H9 (cell line): ENCODE measurements at regions not wholly inside any gene's neighbourhood (a gene's known extent, or its start where the extent isn't known, plus 50 kb on each side); places are given as distances from the start of the nearest gene placed in this dataset.

Source experiments
- DNase-seq: peaks from one replicate; pipeline ENCODE4 v3.0.0-alpha.2; 2017
- H2AFZ ChIP-seq: one replicate; pipeline ENCODE4 v1.6.1; 2013; ENCODE audit warnings: mild to moderate bottlenecking, low read length, control low read depth, moderate library complexity
- H2AK5ac ChIP-seq: 2 replicates; pipeline ENCODE4 v1.6.1; 2013; ENCODE audit warnings: low read length, control low read depth, mixed read lengths; ENCODE audit not compliant: insufficient read length
- H2BK120ac ChIP-seq: one replicate; pipeline ENCODE4 v1.6.1; 2013; ENCODE audit warnings: low read depth, mild to moderate bottlenecking, low read length, control low read depth, inconsistent platforms; ENCODE audit not compliant: poor library complexity, severe bottlenecking
- H2BK12ac ChIP-seq: 2 replicates; pipeline ENCODE4 v1.6.1; 2013; ENCODE audit warnings: low read length, control low read depth, mixed read lengths, low read depth; ENCODE audit not compliant: insufficient read length
- H2BK15ac ChIP-seq: 2 replicates; pipeline ENCODE4 v1.6.1; 2013; ENCODE audit warnings: low read depth, low read length, control low read depth
- H2BK20ac ChIP-seq: one replicate; pipeline ENCODE4 v1.6.1; 2013; ENCODE audit warnings: low read depth, mild to moderate bottlenecking, low read length, control low read depth, inconsistent platforms; ENCODE audit not compliant: poor library complexity, severe bottlenecking
- H2BK5ac ChIP-seq: 2 replicates; pipeline ENCODE4 v1.6.1; 2013; ENCODE audit warnings: low read length, control low read depth, mixed read lengths; ENCODE audit not compliant: insufficient read length
- H3K14ac ChIP-seq: 2 replicates; pipeline ENCODE4 v1.6.1; 2013; ENCODE audit warnings: low read length, control low read depth; ENCODE audit not compliant: insufficient read depth
- H3K18ac ChIP-seq: 2 replicates; pipeline ENCODE4 v1.6.1; 2013; ENCODE audit warnings: low read depth, mild to moderate bottlenecking, mixed read lengths, low read length, control low read depth; ENCODE audit not compliant: insufficient read length
- H3K23ac ChIP-seq: 2 replicates; pipeline ENCODE4 v1.6.1; 2013; ENCODE audit warnings: low read length, control low read depth, mixed read lengths, low read depth; ENCODE audit not compliant: insufficient read length
- H3K23me2 ChIP-seq: 2 replicates; pipeline ENCODE4 v1.6.1; 2013; ENCODE audit warnings: low read depth, mild to moderate bottlenecking, mixed read lengths, low read length, control low read depth; ENCODE audit not compliant: insufficient read length, poor library complexity, severe bottlenecking
- H3K27ac ChIP-seq: 2 replicates; pipeline ENCODE4 v1.5.1; 2013; ENCODE audit warnings: low read length, control low read depth, mixed read lengths, low read depth; ENCODE audit not compliant: insufficient read length
- H3K27me3 ChIP-seq: 2 replicates; pipeline ENCODE4 v1.6.1; 2013; ENCODE audit warnings: low read length, control low read depth, inconsistent platforms; ENCODE audit not compliant: insufficient read depth
- H3K4ac ChIP-seq: 2 replicates; pipeline ENCODE4 v1.6.1; 2013; ENCODE audit warnings: low read depth, mild to moderate bottlenecking, control low read depth, inconsistent platforms, low read length, moderate library complexity
- H3K4me1 ChIP-seq: 2 replicates; pipeline ENCODE4 v1.6.1; 2013; ENCODE audit warnings: low read length, control low read depth, inconsistent platforms; ENCODE audit not compliant: insufficient read depth
- H3K4me2 ChIP-seq: 2 replicates; pipeline ENCODE4 v1.6.1; 2013; ENCODE audit warnings: low read length, control low read depth, mixed read lengths; ENCODE audit not compliant: insufficient read length, insufficient read depth
- H3K56ac ChIP-seq: 2 replicates; pipeline ENCODE4 v1.6.1; 2013; ENCODE audit warnings: low read depth, mild to moderate bottlenecking, mixed read lengths, low read length, control low read depth; ENCODE audit not compliant: insufficient read length
- H3K79me1 ChIP-seq: 2 replicates; pipeline ENCODE4 v1.6.1; 2013; ENCODE audit warnings: low read depth, mild to moderate bottlenecking, moderate library complexity, low read length, control low read depth, inconsistent platforms; ENCODE audit not compliant: insufficient read depth, poor library complexity, severe bottlenecking
- H3K79me2 ChIP-seq: 2 replicates; pipeline ENCODE4 v1.6.1; 2013; ENCODE audit warnings: low read length, control low read depth, inconsistent platforms; ENCODE audit not compliant: insufficient read depth
- H3K9ac ChIP-seq: 2 replicates; pipeline ENCODE4 v1.6.1; 2013; ENCODE audit warnings: low read length, control low read depth, mixed read lengths; ENCODE audit not compliant: insufficient read length; ENCODE audit errors: extremely low read depth
- H3K9me3 ChIP-seq: one replicate; pipeline ENCODE4 v1.6.1; 2013; ENCODE audit warnings: low read depth, low read length, inconsistent platforms; ENCODE audit not compliant: control insufficient read depth
- H3T11ph ChIP-seq: one replicate; pipeline ENCODE4 v1.6.1; 2013; ENCODE audit warnings: mild to moderate bottlenecking, low read length, control low read depth, inconsistent platforms
- H4K20me1 ChIP-seq: one replicate; pipeline ENCODE4 v1.6.1; 2013; ENCODE audit not compliant: control insufficient read depth, insufficient read length, insufficient read depth
- H4K5ac ChIP-seq: 2 replicates; pipeline ENCODE4 v1.6.1; 2013; ENCODE audit warnings: low read depth, mild to moderate bottlenecking, mixed read lengths, low read length, control low read depth; ENCODE audit not compliant: insufficient read length
- H4K8ac ChIP-seq: replicated peaks from 2 replicates; pipeline ENCODE4 v1.6.1; 2013; ENCODE audit warnings: low read length, control low read depth, mixed read lengths, low read depth; ENCODE audit not compliant: insufficient read length
- H4K91ac ChIP-seq: 2 replicates; pipeline ENCODE4 v1.6.1; 2013; ENCODE audit warnings: low read depth, mild to moderate bottlenecking, moderate library complexity, mixed read lengths, low read length, control low read depth; ENCODE audit not compliant: insufficient read length
- H3K27ac Mint-ChIP-seq, 3 experiments: 2 replicates in 2 of 3; 3 replicates in 1 of 3; pipeline ENCODE4 v1.8.0; 2020 to 2021; ENCODE audit warnings: mixed read lengths in 3 of 3, mild to moderate bottlenecking in 1 of 3, moderate library complexity in 1 of 3
- H3K27me3 Mint-ChIP-seq: 2 replicates; pipeline ENCODE4 v1.8.0; 2021; ENCODE audit warnings: low read depth, mild to moderate bottlenecking, moderate library complexity, mixed read lengths
- H3K36me3 Mint-ChIP-seq, 3 experiments: 2 replicates in 2 of 3; 3 replicates in 1 of 3; pipeline ENCODE4 v1.8.0; 2020 to 2021; ENCODE audit warnings: low read depth in 3 of 3, mixed read lengths in 3 of 3; ENCODE audit not compliant: insufficient read depth in 1 of 3
- H3K4me1 Mint-ChIP-seq, 2 experiments: 2 replicates each; pipeline ENCODE4 v1.8.0; 2020; ENCODE audit warnings: mixed read lengths in 2 of 2
- H3K4me3 Mint-ChIP-seq, 2 experiments: 2 replicates in 1 of 2; 3 replicates in 1 of 2; pipeline ENCODE4 v1.8.0; 2020 to 2021; ENCODE audit warnings: mild to moderate bottlenecking in 2 of 2, mixed read lengths in 2 of 2, moderate library complexity in 1 of 2
- H3K9me3 Mint-ChIP-seq, 2 experiments: 2 replicates in 1 of 2; 3 replicates in 1 of 2; pipeline ENCODE4 v1.8.0; 2020; ENCODE audit warnings: mild to moderate bottlenecking in 2 of 2, mixed read lengths in 2 of 2, moderate library complexity in 1 of 2
- WGBS: extraction: QIAGEN DNeasy Blood & Tissue Kit; methylation state at CpG from one replicate; pipeline ENCODE4 v1.1.7; 2013; ENCODE audit warnings: missing lambda C conversion rate, low lambda C conversion rate, mixed read lengths; ENCODE audit not compliant: insufficient read length; ENCODE audit errors: extremely low coverage; 5-methylcytosine and 5-hydroxymethylcytosine counted together
- TF ChIP-seq, protein P1 (sequence below): fragments of 200-600 bp; sonication (generic); conservative IDR thresholded peaks from 3 replicates; pipeline ENCODE4 v1.8.0; 2021; ENCODE audit warnings: antibody characterized with exemption, mild to moderate bottlenecking

DNA sequence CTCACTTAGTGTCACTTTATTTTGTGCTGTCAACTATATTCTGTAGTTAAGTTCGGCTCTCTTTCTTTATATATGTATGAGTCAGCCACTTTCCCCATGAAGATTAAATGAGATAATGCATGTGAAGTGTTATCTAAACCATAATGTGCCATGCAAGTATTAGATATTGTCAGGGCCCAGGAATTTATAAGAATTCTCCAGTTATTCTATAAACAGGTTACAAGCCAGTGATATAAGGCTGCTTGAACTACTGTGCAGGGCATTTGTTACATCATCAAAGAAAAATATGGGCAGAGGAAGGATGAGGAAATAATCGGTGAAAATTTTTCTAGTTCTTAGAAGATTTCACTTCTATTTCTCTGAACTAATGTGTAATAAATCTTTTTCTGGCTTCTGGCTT is 1049.0 kb upstream of the NR2F2 start:
- Histone ChIP-seq H4K20me1 (no peaks in the 10 kb centered on the region), H3K18ac (no peak overlapping the region), H3T11ph (no peak overlapping the region), H3K27me3 (no peaks in the 10 kb centered on the region), H3K9me3 (no peaks in the 10 kb centered on the region), H2BK120ac (no peak overlapping the region), H3K56ac (no peak overlapping the region), H3K23ac (no peak overlapping the region), H2AFZ (no peak overlapping the region), H3K14ac (no peak overlapping the region), H4K91ac (no peak overlapping the region), H2AK5ac (no peak overlapping the region), H3K23me2 (no peaks in the 10 kb centered on the region), H4K5ac (no peak overlapping the region), H3K79me1 (no peaks in the 10 kb centered on the region), H3K79me2 (no peaks in the 10 kb centered on the region), H3K4ac (no peak overlapping the region), H3K27ac (no peak overlapping the region), H2BK15ac (no peak overlapping the region), H2BK5ac (no peak overlapping the region), H3K4me2 (no peak overlapping the region), H2BK20ac (no peak overlapping the region), H3K9ac (no peak overlapping the region), H4K8ac (no peak overlapping the region), H2BK12ac (no peak overlapping the region), H3K4me1 (no peaks in the 10 kb centered on the region)
- no peak for DNase-seq
- H3K27ac Mint-ChIP-seq, result no peak overlapping the region
- no peaks in the 10 kb centered on the region for H3K36me3 Mint-ChIP-seq
- peaks cover 2% of the 10 kb centered on the region for H3K27me3 Mint-ChIP-seq
- no peaks in the 10 kb centered on the region for H3K9me3 Mint-ChIP-seq
- no peak overlapping the region for H3K4me3 Mint-ChIP-seq
- TF ChIP-seq, protein P1, sequence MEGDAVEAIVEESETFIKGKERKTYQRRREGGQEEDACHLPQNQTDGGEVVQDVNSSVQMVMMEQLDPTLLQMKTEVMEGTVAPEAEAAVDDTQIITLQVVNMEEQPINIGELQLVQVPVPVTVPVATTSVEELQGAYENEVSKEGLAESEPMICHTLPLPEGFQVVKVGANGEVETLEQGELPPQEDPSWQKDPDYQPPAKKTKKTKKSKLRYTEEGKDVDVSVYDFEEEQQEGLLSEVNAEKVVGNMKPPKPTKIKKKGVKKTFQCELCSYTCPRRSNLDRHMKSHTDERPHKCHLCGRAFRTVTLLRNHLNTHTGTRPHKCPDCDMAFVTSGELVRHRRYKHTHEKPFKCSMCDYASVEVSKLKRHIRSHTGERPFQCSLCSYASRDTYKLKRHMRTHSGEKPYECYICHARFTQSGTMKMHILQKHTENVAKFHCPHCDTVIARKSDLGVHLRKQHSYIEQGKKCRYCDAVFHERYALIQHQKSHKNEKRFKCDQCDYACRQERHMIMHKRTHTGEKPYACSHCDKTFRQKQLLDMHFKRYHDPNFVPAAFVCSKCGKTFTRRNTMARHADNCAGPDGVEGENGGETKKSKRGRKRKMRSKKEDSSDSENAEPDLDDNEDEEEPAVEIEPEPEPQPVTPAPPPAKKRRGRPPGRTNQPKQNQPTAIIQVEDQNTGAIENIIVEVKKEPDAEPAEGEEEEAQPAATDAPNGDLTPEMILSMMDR, result no peak
- peaks cover 19 to 22% of the 10 kb centered on the region in 2 experiments for H3K4me1 Mint-ChIP-seq
- no CpG with 5 or more reads among the region's 2 CpGs for WGBS
